ENCODE measurements at regions not wholly inside any gene's neighbourhood (a gene's known extent, or its start where the extent isn't known, plus 50 kb on each side); places are given as distances from the start of the nearest gene placed in this dataset.

DNA sequence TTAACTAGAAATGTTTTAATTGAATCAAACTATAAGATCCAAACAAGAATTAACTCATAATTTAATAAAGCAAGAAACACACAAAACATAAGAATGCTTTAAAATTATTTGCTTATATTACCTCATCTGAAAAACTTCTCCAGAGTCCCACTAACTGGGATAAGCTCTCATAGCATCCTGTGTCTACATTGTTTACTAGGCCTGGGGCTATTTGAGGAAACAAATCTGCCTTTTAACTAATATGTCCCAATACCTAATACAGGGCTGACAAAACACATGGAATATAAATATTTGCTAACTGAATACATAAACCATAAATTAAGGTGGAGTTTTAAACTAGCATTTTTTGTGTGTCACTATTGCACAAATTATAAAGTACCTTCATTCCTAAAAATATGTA is 1399.8 kb upstream of the SLC10A2 start:
- TF ChIP-seq, protein P1, sequence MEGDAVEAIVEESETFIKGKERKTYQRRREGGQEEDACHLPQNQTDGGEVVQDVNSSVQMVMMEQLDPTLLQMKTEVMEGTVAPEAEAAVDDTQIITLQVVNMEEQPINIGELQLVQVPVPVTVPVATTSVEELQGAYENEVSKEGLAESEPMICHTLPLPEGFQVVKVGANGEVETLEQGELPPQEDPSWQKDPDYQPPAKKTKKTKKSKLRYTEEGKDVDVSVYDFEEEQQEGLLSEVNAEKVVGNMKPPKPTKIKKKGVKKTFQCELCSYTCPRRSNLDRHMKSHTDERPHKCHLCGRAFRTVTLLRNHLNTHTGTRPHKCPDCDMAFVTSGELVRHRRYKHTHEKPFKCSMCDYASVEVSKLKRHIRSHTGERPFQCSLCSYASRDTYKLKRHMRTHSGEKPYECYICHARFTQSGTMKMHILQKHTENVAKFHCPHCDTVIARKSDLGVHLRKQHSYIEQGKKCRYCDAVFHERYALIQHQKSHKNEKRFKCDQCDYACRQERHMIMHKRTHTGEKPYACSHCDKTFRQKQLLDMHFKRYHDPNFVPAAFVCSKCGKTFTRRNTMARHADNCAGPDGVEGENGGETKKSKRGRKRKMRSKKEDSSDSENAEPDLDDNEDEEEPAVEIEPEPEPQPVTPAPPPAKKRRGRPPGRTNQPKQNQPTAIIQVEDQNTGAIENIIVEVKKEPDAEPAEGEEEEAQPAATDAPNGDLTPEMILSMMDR (IDR thresholded peaks at IDR 0.05): no peak
- no peak for TF ChIP-seq POLR2A (IDR thresholded peaks at IDR 0.05)
